ENCODE measurements at regions not wholly inside any gene's neighbourhood (a gene's known extent, or its start where the extent isn't known, plus 50 kb on each side); places are given as distances from the start of the nearest gene placed in this dataset.

DNA sequence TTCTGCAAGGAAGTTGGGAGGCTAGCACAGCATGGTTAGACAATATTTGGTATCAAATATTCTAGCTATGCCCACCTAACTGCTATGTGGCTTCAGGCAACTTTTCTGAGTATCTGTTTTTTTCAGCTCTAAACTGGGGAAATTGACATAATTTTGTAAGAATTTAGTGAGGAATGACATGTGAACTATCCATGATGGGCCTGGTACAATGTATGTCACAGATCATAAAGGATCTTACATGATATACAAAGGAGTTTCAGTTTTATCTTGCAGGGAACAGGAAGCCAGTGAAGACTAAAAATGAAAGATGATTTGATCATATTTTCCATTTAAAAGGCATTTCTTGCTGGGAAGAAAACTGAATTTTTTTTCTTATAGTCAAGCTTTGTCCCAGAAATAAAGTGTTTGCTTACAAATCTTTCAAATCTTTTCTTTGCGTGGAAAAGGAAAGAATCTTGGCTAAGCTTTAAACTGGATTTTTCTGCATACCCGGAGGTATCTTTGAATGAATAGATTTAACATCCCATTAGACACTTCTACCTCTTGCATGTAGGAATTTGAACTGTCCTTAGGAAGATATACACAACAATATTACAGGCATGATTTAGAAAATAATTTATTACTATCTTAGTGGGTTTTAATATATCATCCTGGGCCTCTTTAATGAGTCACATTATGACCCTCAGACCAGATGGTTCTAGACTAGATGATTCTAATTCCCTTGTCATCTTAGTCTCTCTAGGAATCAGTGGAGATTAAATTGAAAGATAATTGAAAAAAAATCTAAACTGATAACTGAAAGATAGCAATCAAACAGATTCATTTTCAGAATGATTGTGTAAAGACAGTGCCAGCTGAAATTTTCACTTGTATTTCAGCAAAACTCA lies 436.0 kb upstream of the THBS1 start:
- Histone ChIP-seq H3K36me3 (replicated peaks in 1 of 2; ENCODE audit: control insufficient read depth in 1 of 2, insufficient read depth in 2 of 2, low read length in 2 of 2) (no peaks in the 10 kb centered on the region), H3K9me3 (ENCODE audit: low read length) (no peaks in the 10 kb centered on the region), H3K9ac (ENCODE audit: insufficient read depth, low read depth, low read length) (no peak overlapping the region), H4K20me1 (ENCODE audit: insufficient read depth, low read length) (no peaks in the 10 kb centered on the region), H3K4me2 (ENCODE audit: low read depth, low read length) (no peak overlapping the region), H2AFZ (ENCODE audit: low read length) (no peak overlapping the region), H3K79me2 (ENCODE audit: insufficient read depth, low read length) (no peaks in the 10 kb centered on the region), H3K4me3 (replicated peaks in 1 of 3; ENCODE audit: insufficient read depth in 1 of 3, low read depth in 2 of 3, low read length in 3 of 3) (no peak overlapping the region), H3K4me1 (ENCODE audit: insufficient read depth, low read length) (peaks cover 35% of the 10 kb centered on the region), H3K27ac (ENCODE audit: extremely low read length, insufficient read depth, low read length) (no peak overlapping the region), H3K27me3 (ENCODE audit: control insufficient read depth in 1 of 2, insufficient read depth in 2 of 2, low read length in 2 of 2) (no peaks in the 10 kb centered on the region)
- 92% methylated on average over 2 of the region's 2 CpGs for WGBS (ENCODE audit: low lambda C conversion rate)
- intact Hi-C loops (cut with micrococcal nuclease; ENCODE audit: unreplicated experiment): no loop called here
- no peak for FAIRE-seq
- no TSS peak for BruUV-seq (replicated peaks)
- no peak for TF ChIP-seq ZNF569 (CRISPR knock-in tag; IDR thresholded peaks at IDR 0.05; ENCODE audit: borderline replicate concordance)
- no peak for TF ChIP-seq ZNF75D (CRISPR knock-in tag; IDR thresholded peaks at IDR 0.05; ENCODE audit: borderline replicate concordance)
- TF ChIP-seq TGIF2 (CRISPR knock-in tag; IDR thresholded peaks at IDR 0.05): no peak
- no peak for TF ChIP-seq EEA1 (CRISPR knock-in tag; IDR thresholded peaks at IDR 0.05; ENCODE audit: borderline replicate concordance)
- no peak for TF ChIP-seq ZFX (CRISPR knock-in tag; IDR thresholded peaks at IDR 0.05; ENCODE audit: low read depth)
- TF ChIP-seq ATF1 (CRISPR knock-in tag; IDR thresholded peaks at IDR 0.05): no peak
- TF ChIP-seq GATAD1 (CRISPR knock-in tag; IDR thresholded peaks at IDR 0.05): no peak
- no peak for TF ChIP-seq ARID2 (CRISPR knock-in tag; IDR thresholded peaks at IDR 0.05; ENCODE audit: borderline replicate concordance)
- no peak for TF ChIP-seq ZGPAT (CRISPR knock-in tag; IDR thresholded peaks at IDR 0.05)
- TF ChIP-seq ZNF644 (CRISPR knock-in tag; IDR thresholded peaks at IDR 0.05; ENCODE audit: low read depth): no peak
- TF ChIP-seq RBFOX2 (IDR thresholded peaks at IDR 0.05; ENCODE audit: low read depth, low read length): no peak
- TF ChIP-seq LCORL (IDR thresholded peaks at IDR 0.05): no peak
- no peak for TF ChIP-seq LCORL (CRISPR knock-in tag; IDR thresholded peaks at IDR 0.05)
- no peak for TF ChIP-seq ARNTL (CRISPR knock-in tag; IDR thresholded peaks at IDR 0.05)
- TF ChIP-seq HINFP (CRISPR knock-in tag; IDR thresholded peaks at IDR 0.05; ENCODE audit: low read depth): no peak
- TF ChIP-seq RXRA (CRISPR knock-in tag; IDR thresholded peaks at IDR 0.05): no peak
- TF ChIP-seq NFE2L1 (CRISPR knock-in tag; IDR thresholded peaks at IDR 0.05; ENCODE audit: borderline replicate concordance): no peak
- no peak for TF ChIP-seq PRPF4 (IDR thresholded peaks at IDR 0.05; ENCODE audit: low read depth, low read length, poor library complexity, severe bottlenecking)
- no peak for TF ChIP-seq KLF16 (CRISPR knock-in tag; IDR thresholded peaks at IDR 0.05)
- ChIA-PET POLR2A (no interaction called here), CTCF (ENCODE audit: low intra/inter-chr PET ratio, low total read pairs) (no interaction called here)
- no peak for DNase-seq (ENCODE audit: low spot score)
- ATAC-seq: no peak
- in situ Hi-C loops (cut with HindIII; ENCODE audit: extremely low pct_ligation_motif_present, low pct_unique_long_range_greater_than_20kb): no loop called here
